ENCODE measurements at regions not wholly inside any gene's neighbourhood (a gene's known extent, or its start where the extent isn't known, plus 50 kb on each side); places are given as distances from the start of the nearest gene placed in this dataset.

DNA sequence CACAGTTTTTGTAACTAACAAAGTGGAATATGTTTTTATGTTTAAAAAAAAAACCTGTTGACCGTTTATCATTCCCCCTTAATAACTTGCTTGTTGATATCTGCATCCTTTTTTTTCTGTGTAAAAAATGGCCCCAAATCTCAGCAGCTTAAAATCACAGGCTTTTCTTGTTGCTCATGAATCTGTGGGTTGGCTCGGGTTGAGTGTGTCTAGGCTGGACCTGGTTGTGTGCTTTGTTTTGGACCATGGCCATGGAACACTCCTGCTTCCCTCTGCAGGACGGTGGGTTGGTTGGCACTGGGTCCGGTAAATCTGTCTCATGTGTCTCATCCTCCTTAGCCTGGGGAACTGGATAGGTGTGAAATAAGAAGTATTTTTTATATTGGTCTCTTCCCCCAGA lies 139.0 kb upstream of the LINC00305 start:
- TF ChIP-seq, protein P1, sequence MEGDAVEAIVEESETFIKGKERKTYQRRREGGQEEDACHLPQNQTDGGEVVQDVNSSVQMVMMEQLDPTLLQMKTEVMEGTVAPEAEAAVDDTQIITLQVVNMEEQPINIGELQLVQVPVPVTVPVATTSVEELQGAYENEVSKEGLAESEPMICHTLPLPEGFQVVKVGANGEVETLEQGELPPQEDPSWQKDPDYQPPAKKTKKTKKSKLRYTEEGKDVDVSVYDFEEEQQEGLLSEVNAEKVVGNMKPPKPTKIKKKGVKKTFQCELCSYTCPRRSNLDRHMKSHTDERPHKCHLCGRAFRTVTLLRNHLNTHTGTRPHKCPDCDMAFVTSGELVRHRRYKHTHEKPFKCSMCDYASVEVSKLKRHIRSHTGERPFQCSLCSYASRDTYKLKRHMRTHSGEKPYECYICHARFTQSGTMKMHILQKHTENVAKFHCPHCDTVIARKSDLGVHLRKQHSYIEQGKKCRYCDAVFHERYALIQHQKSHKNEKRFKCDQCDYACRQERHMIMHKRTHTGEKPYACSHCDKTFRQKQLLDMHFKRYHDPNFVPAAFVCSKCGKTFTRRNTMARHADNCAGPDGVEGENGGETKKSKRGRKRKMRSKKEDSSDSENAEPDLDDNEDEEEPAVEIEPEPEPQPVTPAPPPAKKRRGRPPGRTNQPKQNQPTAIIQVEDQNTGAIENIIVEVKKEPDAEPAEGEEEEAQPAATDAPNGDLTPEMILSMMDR (IDR thresholded peaks at IDR 0.05; ENCODE audit: insufficient read depth, low read length), result no peak
- TF ChIP-seq, protein P2, sequence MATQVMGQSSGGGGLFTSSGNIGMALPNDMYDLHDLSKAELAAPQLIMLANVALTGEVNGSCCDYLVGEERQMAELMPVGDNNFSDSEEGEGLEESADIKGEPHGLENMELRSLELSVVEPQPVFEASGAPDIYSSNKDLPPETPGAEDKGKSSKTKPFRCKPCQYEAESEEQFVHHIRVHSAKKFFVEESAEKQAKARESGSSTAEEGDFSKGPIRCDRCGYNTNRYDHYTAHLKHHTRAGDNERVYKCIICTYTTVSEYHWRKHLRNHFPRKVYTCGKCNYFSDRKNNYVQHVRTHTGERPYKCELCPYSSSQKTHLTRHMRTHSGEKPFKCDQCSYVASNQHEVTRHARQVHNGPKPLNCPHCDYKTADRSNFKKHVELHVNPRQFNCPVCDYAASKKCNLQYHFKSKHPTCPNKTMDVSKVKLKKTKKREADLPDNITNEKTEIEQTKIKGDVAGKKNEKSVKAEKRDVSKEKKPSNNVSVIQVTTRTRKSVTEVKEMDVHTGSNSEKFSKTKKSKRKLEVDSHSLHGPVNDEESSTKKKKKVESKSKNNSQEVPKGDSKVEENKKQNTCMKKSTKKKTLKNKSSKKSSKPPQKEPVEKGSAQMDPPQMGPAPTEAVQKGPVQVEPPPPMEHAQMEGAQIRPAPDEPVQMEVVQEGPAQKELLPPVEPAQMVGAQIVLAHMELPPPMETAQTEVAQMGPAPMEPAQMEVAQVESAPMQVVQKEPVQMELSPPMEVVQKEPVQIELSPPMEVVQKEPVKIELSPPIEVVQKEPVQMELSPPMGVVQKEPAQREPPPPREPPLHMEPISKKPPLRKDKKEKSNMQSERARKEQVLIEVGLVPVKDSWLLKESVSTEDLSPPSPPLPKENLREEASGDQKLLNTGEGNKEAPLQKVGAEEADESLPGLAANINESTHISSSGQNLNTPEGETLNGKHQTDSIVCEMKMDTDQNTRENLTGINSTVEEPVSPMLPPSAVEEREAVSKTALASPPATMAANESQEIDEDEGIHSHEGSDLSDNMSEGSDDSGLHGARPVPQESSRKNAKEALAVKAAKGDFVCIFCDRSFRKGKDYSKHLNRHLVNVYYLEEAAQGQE (IDR thresholded peaks at IDR 0.05; ENCODE audit: insufficient replicate concordance, low read depth), result no peak
- TF ChIP-seq POLR2AphosphoS5 (IDR thresholded peaks at IDR 0.05; ENCODE audit: low read depth), result no peak
- no peak for TF ChIP-seq GABPA (IDR thresholded peaks at IDR 0.05; ENCODE audit: low read depth)
